Inferior parietal cortex (tissue), 1 donor: ENCODE measurements at regions not wholly inside any gene's neighbourhood (a gene's known extent, or its start where the extent isn't known, plus 50 kb on each side); places are given as distances from the start of the nearest gene placed in this dataset.

Experiments
- DNase-seq: peaks from one replicate; pipeline ENCODE4 v3.0.0-alpha.2; 2016; ENCODE audit errors: extremely low spot score

- DNase-seq: no peak
Observed at GRCh38 chr10:58932577-58933314, 243.7 kb upstream of the PHYHIPL start.

- DNase-seq: no peak
Observed at GRCh38 chr10:58936364-58936763, 240.1 kb upstream of the PHYHIPL start.

- DNase-seq: no peak
Observed at GRCh38 chr10:58937423-58937822, 239.0 kb upstream of the PHYHIPL start.

- no peak for DNase-seq
Observed at GRCh38 chr10:58942724-58943123, 233.7 kb upstream of the PHYHIPL start.

GRCh38 chr10:58943256-58943890, 233.1 kb upstream of the PHYHIPL start:
- no peak for DNase-seq

GRCh38 chr10:58943960-58944359, 232.5 kb upstream of the PHYHIPL start:
- DNase-seq: no peak

GRCh38 chr10:58948303-58948702, 228.1 kb upstream of the PHYHIPL start:
- DNase-seq: no peak

GRCh38 chr10:58950618-58951017, 225.8 kb upstream of the PHYHIPL start:
- no peak for DNase-seq

- no peak for DNase-seq
Observed at GRCh38 chr10:58951087-58951486, 225.4 kb upstream of the PHYHIPL start.

GRCh38 chr10:58951746-58952145, 224.7 kb upstream of the PHYHIPL start:
- DNase-seq: no peak

- no peak for DNase-seq
Observed at GRCh38 chr10:58952162-58952601, 224.3 kb upstream of the PHYHIPL start.

GRCh38 chr10:58952747-58953466, 223.5 kb upstream of the PHYHIPL start:
- DNase-seq: peak; percentile 94

GRCh38 chr10:58954178-58954577, 222.3 kb upstream of the PHYHIPL start:
- no peak for DNase-seq

GRCh38 chr10:58955615-58956014, 220.8 kb upstream of the PHYHIPL start:
- no peak for DNase-seq

GRCh38 chr10:58956926-58957325, 219.5 kb upstream of the PHYHIPL start:
- DNase-seq: no peak

- no peak for DNase-seq
Observed at GRCh38 chr10:58957517-58957916, 218.9 kb upstream of the PHYHIPL start.

- peak; percentile 76 for DNase-seq
Observed at GRCh38 chr10:58963101-58963534, 213.3 kb upstream of the PHYHIPL start.

- DNase-seq: peak; percentile 94
Observed at GRCh38 chr10:58963723-58964124, 212.7 kb upstream of the PHYHIPL start.

GRCh38 chr10:58965855-58966254, 210.6 kb upstream of the PHYHIPL start:
- DNase-seq: no peak

- DNase-seq: no peak
Observed at GRCh38 chr10:58967551-58968388, 208.7 kb upstream of the PHYHIPL start.

- no peak for DNase-seq
Observed at GRCh38 chr10:58968389-58968755, 208.1 kb upstream of the PHYHIPL start.

GRCh38 chr10:58969576-58969975, 206.9 kb upstream of the PHYHIPL start:
- DNase-seq: no peak
